Stimulated activated CD4-positive, alpha-beta T cell treated with anti-CD3 and anti-CD28 coated beads, Interleukin-2, amount 100 ng/mL, for 4 hours (primary cell): ENCODE measurements at regions not wholly inside any gene's neighbourhood (a gene's known extent, or its start where the extent isn't known, plus 50 kb on each side); places are given as distances from the start of the nearest gene placed in this dataset.

Experiments
- DNase-seq: peaks from one replicate; pipeline ENCODE4 v3.0.0-alpha.2; 2020; ENCODE audit warnings: low read depth

DNA sequence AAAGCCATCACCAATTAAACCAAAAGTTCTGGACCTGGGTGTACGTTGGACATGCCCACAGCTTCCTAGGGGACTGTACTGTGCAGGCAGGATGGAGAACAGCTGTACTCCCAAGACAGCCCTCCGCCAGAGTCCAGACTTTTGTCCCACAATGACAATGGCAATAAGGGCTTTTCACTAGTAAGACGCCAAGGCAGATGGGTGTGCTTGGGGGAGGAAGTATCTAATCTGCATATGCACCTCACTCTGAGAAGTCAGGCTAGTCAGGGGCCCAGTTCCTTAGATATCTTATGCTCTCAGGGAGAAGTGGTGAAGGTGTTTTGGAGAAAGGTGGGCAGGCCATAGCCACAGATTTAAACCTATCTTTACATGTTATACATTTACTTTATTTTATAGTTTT lies 85.1 kb upstream of the USP47 start:
- DNase-seq, result no peak

DNA sequence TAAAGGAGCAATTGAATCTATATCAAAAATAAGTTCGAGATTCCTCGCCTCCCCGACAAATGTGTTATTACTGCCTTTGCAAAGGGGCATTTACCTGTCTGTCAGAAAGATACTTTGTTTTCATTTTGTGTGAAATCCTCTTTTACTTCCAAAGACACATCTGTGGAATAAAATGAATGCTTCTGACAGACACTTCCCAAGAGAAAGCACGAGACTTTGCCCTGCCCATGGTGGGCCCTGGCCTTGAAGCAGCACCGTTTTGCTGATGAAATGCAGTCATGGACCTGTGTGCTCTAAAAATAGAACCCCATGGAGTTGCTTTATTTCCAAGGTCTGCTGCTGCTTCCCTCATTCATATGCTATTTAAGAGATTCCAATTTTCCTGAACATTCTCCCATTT lies 85.9 kb upstream of the USP47 start:
- no peak for DNase-seq

DNA sequence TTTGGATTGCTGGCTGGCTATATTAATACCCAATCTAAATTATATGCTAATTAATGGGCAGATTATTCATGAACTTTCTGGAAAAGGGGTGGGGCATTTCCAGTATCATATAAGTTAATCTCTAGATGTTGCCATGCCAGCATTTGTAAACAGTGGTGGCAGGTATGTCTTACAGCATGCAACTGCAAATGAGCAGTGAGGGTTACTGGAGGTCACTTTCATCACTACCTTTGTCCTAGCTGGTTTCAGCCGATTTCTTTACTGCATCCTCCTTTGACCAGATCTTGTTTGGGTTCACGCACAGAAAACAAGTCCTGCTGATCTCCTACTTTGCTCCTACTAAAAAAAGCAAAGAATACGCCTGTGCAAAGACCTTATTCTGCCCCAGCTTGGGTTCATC lies 89.1 kb upstream of the USP47 start:
- DNase-seq, result no peak

DNA sequence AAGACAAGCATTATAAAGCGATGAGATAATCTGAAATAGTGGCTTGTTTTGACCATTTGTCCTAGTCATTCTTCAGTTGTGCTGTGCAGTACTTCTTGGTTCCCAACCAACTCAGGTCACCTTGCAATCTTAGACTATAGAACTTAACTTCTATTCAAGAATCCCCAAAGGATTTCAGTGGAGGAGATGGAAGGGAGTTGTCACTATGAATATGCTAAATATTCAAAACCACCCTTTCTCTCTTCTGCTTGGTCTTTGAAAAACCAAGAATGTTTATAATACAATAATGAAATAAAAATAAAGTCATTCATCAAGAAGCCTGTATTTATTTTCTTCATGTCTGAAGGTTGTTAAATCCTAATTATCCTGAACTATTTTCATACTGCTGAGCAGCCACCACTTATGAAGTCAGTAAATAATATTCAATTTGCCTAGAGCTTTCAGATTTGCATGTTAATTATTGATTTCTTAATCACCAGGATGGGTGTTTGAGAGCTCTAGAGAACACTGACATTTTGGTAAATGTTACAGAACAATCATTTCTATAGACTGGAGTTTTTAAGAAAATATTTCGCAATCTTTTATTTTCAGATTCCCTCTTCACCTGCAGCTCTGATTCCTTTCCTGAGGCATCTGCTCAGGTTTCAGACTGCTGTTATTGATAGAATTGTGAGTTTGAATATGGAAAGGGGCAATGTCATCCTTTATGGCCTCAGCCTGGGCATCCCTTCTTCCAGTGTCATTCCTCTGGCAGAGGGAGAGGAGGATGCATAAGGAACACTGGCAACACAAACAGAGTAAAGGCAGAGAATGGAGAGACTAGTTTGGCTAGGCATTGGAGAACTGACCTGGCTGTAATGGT lies 91.5 kb upstream of the USP47 start:
- no peak for DNase-seq

- no peak for DNase-seq
Measured at GRCh38 chr11:11748706-11749365, 92.9 kb upstream of the USP47 start.

- DNase-seq, result no peak
Measured at GRCh38 chr11:11747570-11747969, 94.2 kb upstream of the USP47 start.

DNA sequence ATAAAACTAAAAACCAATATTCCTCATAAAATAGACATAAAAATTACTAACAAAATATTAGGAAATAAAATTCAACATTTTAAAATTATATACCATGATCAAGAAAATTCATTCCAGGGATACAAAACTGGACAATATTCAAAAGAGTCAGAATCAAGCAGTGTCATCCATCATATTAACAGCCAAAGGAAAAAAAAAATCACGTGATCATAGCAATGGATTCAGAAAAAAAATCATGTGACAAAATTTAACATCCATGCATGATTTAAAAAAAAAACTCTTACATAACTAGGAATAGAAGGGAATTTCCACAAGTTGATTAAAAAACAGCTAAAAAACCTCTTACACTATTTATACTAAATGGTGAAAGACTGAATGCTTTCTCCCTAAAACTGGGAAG lies 95.3 kb upstream of the USP47 start:
- DNase-seq, result no peak

DNA sequence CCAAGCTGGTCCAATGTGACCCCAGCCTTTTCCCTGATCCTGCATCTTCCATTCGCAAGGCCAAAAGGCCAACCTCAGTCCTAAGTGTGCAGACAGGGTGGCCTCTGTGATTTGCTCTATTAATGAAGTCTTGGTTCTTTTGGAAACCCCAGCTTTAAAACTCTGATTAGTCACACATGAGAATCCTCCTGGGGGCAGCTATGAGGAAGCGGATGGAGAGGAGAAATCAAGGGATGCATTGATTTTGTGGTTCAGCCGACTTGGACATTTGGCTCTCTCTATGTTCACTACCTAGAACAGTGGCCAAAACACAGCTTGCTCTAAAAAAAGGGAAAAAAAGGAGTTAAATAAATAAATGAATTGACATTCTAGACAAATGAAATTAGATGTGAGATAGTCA lies 98.6 kb upstream of the USP47 start:
- no peak for DNase-seq

DNA sequence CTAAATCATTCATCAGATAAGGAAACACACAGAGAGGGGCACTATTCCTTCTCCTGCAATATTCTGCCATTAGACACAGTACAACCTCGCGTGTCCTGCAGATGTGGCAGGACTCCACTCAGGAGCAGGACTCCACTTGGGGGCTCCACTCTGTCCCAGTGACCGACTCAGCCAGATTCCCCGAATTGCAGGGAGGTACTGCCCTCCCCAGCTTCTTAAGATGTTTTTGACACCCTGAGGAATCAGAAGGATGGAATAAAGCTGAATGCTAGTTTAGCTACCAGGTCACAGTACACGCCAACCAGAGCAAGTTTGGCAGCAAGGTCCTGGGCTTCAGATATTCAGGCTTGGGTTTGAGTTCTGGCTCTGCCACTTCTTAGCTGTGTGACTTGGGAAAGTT lies 99.3 kb upstream of the USP47 start:
- no peak for DNase-seq

DNA sequence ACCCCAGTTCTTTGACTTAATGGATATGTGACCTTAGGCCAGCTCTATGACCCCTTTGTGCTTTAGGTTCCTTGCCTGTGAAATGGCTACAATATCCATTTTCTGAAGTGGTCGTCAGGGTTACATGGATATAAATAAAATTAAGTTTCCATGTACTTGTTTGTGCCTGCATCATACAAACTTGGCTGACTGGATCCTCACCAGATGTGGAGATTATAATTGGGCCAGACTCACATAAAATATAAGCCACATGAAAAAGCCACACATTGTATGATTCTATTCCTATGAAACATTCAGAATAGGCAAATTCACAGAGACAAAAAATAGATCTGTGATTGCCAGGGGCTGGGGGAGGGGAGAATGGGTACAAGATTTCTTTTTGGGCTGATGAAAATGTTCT lies 100.9 kb upstream of the USP47 start:
- DNase-seq, result no peak

- DNase-seq, result no peak
Measured at GRCh38 chr11:11740073-11740702, 101.6 kb upstream of the USP47 start.

DNA sequence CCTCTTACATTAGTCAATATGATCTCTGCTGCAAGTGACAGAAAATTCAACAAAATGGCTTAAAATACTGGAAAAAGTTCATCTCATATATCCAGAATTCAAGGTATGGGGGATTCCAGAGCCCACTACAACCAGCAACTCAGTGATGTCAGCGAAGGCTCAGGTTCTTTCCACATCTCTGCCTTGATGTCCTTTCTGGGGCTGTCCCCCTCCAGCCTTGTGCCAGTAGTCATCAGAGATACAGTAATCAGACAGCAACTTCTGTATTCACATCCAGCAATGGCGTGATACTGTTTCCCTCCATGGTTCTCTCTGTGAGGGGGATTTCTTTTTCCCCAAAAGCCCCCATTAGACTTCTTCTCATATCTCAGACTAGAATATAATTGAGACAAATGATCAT lies 103.4 kb upstream of the USP47 start:
- no peak for DNase-seq

DNA sequence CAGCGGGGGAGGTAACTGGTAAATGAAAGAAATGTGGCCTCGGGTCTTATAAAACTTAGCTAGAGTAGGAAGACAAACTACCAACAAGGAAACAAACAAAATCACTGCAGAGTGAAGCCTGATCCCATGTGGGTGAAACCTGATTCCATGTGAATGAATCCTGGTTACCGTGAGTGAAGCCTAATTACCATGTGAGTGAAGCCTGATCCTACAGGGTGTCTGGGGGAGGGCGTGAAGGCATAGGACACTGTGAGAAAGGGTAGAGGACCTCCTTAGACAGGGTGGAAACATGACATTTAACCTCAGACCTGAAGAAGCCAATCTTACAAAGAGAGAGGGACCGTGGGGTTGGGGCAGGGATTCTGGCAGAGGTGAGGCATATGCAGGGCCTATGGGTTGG lies 106.2 kb upstream of the USP47 start:
- no peak for DNase-seq

GRCh38 chr11:11733246-11733747 lies 108.5 kb upstream of the USP47 start:
- DNase-seq, result no peak

DNA sequence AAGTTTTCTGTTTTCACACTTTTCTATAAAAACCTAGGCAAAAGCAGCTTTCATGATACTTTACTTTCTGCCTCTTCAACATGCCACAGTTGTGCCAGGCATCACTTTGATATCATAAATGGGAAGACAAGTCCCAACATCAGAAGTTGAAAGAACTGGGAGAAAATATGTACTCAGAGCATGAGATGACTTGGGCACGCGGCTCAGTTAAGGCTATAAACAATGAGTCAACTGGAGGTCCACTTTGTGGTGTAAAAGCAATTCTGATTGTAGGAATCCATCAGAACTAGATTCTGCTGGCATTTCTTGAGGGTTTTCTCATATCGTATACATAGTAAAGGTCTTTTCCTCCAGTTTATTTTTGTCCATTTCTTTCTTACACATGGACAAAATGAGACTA lies 109.7 kb upstream of the USP47 start:
- no peak for DNase-seq

GRCh38 chr11:11731311-11732083 lies 109.7 kb upstream of the GALNT18 start:
- DNase-seq, result no peak

- no peak for DNase-seq
Measured at GRCh38 chr11:11728386-11728785, 106.6 kb upstream of the GALNT18 start.

DNA sequence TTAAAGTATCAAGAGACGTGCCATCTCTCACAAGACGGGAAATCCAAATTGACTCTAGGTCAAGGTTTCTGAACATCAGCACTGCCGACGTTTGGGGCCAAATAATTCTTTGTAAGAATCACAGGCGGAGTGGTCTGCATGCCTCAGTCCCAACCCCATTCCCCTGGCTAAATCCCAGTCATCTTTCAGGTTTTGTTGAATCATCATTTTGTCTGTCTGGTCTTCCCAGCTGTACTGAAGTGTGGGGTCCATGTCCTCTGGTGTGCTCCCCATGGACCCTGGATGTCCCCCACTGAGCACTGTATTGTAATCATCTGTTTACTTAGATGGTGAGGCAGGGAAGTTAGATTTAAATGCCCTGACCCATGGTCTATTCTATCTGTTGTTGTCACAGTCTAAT lies 103.6 kb upstream of the GALNT18 start:
- DNase-seq, result no peak

- DNase-seq, result no peak
Measured at GRCh38 chr11:11724994-11725393, 103.2 kb upstream of the GALNT18 start.

DNA sequence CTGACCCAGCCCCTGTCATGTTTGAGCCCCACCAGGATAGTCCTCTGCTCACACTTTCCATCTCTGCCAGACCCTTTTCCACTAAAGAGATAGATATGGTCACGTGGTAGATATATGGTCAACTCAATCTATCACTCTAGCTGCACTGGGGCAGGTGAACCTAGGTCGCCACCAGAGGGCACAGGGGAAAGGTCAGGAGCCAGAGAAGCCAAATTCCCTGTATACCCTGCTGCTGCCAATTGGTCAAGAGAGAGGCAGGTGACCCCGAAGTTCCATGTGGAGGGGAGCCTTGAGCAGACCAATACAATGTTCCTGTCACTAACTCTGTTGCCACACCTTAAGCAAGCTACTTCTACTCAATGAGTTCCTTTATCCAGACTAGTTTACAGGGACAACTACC lies 101.1 kb upstream of the GALNT18 start:
- no peak for DNase-seq

GRCh38 chr11:11722246-11722645 lies 100.4 kb upstream of the GALNT18 start:
- DNase-seq, result no peak

- DNase-seq, result no peak
Measured at GRCh38 chr11:11718511-11718910, 96.7 kb upstream of the GALNT18 start.
